CD4-positive, alpha-beta T cell treated with Interferon alpha-2 for 1 hour (primary cell): ENCODE measurements at regions not wholly inside any gene's neighbourhood (a gene's known extent, or its start where the extent isn't known, plus 50 kb on each side); places are given as distances from the start of the nearest gene placed in this dataset.

Experiments
- DNase-seq, 2 donors: peaks; one replicate each; pipeline ENCODE4 v3.0.0-alpha.2; 2020 to 2022

- DNase-seq, result no peak
These were observed 231.1 kb downstream of the SOX4 start for GRCh38 chr6:21824431-21825177.

GRCh38 chr6:21826023-21826422 is 232.5 kb downstream of the SOX4 start:
- DNase-seq, result no peak

DNA sequence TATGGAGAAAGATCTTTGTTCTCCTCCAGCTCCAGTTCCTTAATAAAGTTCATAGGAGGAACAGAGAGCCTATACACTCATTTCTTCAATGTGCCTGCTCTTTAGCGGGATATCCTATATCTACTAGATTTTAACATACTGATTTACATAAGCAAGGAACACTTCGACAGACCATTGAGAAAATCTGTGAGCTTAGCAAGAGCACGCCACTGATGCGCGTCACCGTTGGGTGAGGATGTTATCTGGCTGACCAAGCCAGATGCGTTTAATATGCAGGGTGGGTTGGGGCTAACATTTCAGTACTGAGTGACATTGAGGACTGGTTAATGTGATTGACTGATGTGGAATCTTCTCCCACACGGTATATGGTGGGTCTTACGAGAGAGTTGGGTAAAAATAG is 233.4 kb downstream of the SOX4 start:
- DNase-seq, result no peak

GRCh38 chr6:21827425-21828202 is 234.1 kb downstream of the SOX4 start:
- DNase-seq, result no peak

DNA sequence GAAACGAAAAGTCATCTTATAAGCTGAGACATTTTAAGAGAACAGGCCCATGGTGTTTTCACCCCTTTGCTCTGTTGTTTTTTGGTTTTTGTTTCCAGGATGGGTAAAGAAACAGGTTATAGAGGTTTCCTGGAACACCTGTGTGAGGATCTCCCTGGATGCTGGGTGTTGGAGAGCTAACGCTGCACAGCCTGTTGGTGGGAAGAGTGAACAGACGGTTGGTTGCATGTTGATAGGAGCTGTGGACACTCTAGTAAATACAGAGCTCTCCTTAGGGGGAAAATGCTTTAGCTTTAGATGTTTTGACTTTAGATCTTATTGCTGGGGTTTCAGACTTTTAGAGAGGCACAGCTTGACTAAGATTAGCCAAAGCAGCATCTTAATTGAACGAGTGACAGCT is 235.2 kb downstream of the SOX4 start:
- DNase-seq, result no peak

- DNase-seq, result no peak
These were observed 235.6 kb downstream of the SOX4 start for GRCh38 chr6:21829126-21829525.

- no peak for DNase-seq
These were observed 238.2 kb downstream of the SOX4 start for GRCh38 chr6:21831521-21832291.

DNA sequence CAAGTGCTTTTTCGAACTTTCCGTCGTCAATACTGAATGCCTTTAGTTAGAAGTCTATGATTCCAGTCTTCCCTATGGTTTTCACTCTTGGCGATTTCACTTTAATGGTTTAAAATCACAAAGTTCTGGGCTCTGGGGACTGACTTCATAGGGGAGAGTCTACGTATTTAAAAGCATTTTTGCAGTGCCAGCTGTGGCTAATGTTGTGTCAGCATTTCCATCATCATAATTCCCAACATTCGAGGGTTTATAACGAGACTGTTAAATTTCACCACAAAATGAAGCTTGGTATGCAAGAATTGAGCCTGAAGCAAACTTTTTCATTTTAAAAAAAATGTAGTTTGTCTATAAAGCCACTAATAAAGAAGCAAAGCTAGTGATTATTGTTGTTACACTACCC is 242.7 kb downstream of the SOX4 start:
- DNase-seq, result no peak

GRCh38 chr6:21836772-21837425 is 243.3 kb downstream of the SOX4 start:
- DNase-seq, result no peak

DNA sequence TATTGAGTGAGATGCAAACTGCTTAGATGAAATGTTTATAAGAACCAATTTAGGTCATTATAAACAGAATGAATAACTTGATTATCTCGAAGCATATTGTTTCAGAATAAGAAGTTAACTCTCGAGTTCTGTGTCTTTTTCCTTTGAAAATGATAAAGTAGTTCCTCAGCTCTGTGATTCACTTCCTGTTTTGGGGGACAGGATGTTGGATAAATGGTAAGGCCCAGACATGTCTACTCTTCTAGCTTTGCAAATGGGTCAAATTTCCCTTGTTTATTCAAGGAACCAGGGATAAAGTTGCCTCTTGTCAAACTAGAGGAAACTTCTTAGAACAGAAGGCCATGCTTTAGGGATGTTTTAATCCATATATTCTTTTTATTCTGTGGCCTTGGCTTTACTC is 246.9 kb downstream of the SOX4 start:
- no peak for DNase-seq

- DNase-seq, result no peak
These were observed 249.5 kb downstream of the SOX4 start for GRCh38 chr6:21842875-21843645.

- no peak for DNase-seq
These were observed 250.8 kb downstream of the SOX4 start for GRCh38 chr6:21844120-21844917.

DNA sequence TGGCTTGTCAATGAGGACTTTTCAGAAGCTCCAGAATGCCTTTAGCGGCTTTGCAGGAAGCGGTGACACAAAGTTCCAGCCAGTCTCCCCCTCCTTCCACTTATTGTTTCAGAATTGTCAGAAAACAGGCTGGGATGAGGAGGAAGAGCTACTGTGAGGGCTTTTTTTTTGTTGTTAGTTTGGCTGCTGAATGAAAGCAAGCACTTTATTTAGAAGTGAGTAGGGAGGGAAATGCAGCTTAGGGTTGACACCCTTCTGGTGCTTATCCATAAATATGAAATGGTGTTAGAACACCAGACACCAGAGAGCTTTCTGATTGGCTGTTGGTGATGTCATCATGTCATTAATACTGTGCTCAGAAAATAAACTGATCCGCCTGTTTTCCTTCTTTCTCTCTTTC is 251.5 kb downstream of the SOX4 start:
- DNase-seq, result no peak

DNA sequence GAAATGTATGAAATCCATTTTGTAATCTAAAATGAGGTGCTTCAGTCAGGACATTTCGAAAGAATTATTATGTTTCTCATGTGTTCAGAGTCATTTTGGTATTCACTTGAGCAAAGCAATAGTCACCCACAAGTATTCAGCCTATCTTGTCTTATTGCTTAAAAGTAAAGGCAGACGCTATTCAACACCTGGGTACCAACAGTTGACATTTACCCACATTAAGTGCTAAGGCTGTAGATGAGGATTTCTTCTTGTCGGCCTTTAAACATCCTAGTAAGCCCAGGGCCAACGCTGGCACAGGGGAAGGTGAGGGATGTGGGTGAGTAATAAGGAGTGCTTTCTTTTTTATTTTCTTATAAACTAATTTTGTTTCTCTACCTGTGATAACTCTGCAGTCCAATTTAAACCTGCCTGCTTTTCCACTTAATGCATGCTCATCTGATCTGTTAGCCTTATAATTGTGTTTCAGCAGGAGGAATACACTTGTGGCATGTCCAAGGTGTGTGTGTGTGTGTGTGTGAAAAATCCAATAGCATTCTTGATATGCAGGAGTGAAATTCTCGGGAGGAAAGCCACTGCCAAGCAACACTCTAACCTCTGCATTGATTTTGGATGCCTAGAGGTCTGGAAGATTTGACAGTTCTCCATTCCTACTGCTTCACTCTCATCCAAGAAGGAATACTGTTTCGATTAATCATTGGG is 252.0 kb downstream of the SOX4 start:
- DNase-seq, result no peak

GRCh38 chr6:21846541-21847451 is 253.2 kb downstream of the SOX4 start:
- DNase-seq, result no peak

GRCh38 chr6:21847711-21848480 is 254.3 kb downstream of the SOX4 start:
- DNase-seq, result no peak

DNA sequence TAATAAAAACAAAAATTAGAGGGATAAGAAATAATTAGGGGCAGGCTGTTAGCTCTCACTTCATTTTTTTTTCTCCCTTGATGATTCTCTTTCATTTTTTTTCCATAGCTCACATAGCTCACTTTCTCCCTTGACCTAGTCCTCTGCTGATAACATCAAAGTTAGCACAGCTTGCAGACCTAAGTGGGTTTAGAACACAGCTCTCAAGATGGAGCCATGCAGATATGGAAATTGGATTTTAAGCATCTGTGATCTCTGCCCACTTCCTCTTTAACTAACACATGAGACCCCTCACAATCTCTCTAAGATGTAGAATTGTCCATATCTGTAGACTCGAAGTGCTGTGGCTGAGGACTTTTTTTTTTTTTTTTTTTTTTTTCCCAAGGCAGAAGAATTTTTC is 257.1 kb downstream of the SOX4 start:
- no peak for DNase-seq

- DNase-seq, result peak in 1 of 2 donors; percentile 45
These were observed 262.4 kb downstream of the SOX4 start for GRCh38 chr6:21855811-21856455.
